GM19043 (cell line): ENCODE measurements at regions not wholly inside any gene's neighbourhood (a gene's known extent, or its start where the extent isn't known, plus 50 kb on each side); places are given as distances from the start of the nearest gene placed in this dataset.

Experiments
- ATAC-seq: cut with Tn5 transposase; IDR thresholded peaks from one replicate; pipeline ENCODE4 v1.9.1; 2021; ENCODE audit warnings: low read depth; ENCODE audit not compliant: unreplicated experiment

DNA sequence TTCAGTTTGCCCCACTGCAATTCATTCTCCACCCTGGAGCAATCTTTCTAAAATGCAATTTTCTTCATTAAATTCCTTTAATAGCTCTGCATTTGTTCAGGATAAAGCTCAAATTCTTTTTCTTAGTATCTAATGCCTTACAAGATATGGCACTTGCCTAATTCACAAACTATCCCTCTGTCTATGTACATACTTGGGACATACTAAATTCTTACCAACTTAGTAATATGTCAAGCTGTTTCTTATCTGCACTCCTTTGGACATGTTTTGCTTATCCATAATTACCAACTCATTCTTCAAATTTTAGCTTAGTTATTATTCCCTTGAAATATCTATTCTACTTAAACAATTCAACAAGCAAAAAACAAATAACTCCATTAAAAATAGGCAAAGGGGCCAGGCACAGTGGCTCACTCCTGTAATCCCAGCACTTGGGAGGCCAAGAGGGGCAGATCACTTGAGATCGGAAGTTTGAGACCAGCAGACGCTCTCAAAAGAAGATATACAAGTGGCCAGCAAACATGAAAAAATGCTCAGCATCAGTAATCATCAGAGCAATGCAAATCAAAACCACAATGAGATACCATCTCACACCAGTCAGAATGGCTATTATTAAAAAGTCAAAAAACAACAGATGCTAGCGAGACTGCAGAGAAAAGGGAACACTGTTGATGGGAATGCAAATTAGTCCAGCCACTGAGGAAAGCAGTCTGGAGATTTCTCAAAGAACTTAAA, 96.9 kb downstream of the FAM76B start:
- no peak for ATAC-seq

DNA sequence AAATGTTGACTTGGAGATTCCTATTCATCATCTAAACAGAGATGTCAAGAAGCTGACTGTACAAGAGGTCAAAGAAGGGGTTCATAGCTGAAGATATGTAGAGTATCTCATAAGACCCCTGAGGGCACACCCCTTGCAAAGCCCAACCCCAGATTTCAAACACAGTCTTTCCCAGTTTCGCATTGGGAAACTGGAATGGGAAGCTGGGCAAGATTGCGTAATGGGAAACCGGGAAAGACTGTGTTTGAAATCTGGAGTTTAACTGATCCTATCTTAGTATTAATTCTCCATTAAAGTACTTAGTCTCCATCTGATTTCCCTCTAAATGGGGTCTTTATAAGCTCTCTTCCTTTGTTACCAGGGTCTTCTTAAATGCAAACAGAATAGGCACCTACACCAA, 99.5 kb downstream of the FAM76B start:
- no peak for ATAC-seq

DNA sequence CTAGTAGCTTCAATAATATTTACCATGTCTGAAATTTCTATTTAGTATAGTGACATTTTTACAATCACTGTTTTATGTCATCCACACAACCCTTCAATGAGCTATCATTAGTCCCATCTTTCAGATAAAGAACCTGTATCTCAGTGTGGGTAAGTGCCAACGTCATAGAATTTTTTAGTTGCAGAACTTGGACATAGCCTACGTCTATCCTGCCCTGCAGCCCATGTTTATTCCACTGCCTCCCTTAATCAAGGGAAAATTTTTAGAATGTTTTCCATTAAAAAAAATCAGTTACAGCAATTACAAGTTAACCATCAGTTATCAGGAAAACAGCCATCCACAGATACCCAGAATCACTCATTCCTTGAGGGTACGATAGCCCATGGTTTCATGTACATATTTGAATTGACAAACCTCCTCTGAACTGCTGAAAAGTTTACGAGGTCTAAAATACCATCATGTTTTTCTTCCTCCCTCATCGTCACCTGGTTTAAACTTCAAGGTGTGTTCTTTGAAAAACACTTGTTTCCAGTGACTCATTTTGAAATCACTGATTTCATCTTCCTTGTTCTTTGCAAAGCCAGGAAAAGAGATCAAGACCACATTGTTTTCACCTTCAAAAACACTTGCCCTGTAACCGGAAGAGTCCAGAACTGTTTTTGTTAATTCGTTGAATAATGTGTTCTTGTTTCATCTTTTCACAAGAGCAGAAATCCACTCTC, 100.9 kb downstream of the FAM76B start:
- ATAC-seq: no peak

DNA sequence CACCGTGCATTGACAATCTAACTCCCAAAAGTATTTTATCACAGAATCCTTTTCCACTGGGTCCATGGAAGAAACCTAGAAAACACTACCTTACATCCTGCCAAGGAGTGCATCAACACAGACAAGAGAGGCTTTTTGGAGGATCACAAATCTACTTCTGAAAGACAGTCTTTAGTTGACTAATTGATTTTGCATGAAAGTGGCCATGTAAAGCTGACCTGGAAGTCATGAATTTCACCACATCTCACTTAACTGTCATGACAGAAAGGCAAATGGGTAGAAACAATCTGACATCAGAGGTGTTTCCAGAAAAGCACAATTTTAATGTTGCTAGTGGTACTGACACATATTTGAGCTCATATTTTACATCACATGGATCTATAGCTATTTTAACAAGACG, 101.6 kb downstream of the FAM76B start:
- ATAC-seq: no peak

DNA sequence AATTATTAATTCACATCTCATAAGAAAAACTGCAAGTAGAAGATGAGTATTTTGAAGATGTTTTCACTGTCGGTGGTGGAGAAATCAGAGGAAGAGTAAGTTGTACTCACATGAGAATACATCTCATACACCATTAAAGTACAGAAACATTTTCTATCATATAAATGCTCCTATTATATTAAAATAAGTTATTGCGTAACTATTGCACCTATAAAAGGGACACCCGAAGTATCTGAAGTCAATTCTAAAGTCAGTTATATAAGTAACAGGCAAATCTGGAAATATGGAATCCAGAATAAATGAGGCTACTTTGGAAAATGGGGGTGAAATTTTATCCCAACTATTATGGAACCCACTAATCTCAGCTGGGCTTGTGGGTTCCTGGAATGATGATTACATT, 103.3 kb downstream of the FAM76B start:
- no peak for ATAC-seq

DNA sequence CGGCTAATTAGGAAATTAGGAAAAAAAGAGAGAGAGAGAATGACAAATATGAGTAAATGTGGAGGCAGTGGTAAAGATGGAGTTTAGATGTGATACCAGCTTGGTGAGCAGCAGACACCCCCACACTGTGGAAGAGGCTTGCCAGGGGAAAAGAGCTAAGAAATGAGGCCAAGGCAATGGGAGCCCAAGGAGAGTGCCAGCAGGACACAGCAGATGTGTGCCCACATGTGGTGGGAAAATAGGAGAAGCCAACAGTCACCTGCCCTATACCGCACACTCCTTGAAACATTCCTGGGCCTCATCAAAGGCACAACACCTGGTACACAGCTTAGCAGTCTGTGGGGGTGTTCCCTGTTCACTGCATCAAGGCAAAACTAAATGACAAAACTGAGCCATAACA, 104.9 kb downstream of the FAM76B start:
- no peak for ATAC-seq

DNA sequence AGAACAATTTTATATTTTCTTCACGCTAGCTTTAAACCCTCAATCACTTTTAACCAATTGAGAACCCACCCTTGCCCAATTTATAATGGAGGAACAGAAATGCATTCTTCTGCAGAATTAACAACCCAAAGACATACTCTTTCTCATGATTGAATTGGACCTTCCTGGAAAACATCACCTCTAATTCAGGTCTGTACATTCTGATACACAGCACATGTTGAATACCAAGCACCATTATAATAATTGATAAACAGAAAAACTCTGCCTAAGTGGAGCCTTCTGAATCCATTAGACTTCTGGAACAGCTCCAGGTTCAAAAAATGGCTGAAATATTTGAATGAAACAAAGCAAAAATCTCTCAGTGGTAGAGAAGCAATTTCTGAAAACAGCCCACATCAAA, 105.4 kb downstream of the FAM76B start:
- ATAC-seq: no peak

DNA sequence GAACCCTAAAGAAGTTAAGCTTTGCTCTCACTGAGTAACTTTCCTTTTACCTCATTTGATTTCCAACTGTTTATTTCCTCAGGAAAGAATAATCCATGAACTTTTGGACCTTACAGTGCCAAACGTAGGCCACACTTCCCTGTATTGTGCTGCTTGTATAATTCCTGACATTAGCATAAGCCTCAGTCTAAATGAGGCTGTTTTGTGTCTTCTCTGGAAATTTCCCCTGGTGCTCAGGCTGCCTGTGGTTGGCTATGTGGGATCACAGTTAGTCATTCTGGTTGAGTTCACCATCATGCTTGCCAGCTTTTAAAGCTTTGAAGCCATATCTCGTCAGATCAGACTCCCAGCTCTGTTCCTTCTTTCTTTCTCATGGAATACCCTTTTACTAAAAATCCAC, 107.0 kb downstream of the FAM76B start:
- no peak for ATAC-seq

DNA sequence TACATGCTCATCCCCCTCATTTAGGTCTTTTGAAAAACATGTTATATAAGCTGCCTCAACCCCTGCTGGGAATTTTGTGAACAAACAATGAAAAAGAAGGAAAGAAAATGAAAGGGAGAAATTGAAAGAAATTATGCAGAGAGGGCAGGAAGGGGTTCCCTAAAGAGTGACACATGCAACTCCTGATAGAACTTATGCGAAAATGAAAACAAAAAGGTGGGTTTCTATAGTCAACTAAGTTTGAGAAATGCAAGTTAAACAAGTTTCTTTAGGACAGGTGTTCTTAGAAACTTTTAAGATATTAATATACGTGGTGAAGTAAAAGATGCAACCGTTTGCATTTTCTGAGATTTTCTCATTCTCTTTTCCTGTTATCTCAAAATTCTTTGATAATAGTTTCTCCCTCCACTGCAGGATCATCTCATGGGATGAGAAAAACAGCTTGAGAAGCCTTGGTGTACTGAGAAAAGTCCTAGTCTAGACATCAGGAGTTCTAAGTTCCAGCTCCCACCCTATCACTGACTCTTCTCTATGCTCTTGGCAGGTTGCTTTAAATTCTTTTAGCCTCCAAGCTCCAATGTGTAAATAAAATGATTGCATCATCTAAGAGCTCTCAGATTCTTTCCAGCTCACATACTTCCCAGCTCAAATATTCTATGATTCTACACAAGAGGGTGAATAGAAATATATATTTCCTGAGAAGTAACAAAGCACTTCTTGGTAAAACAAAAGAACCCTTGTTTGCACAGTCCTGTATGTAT, 109.2 kb downstream of the FAM76B start:
- ATAC-seq: peak; percentile 66

DNA sequence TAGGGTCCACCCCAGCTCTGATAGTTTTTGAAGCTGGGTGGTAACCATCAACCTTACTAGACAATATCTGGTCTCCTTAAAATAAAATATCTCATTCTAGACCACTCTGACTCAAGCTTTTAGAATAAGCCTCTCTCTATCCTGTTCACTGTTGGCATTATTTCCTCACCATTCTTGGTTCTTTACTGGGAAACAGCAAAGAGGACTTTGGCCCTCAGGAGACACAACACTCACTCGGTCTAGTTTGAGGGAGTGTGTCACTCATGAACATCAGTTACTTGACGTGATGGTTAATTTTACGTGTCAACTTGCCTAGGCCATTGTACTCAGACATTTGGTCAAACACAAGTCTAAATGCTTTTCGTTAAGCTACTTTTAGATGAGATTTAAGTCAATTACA, 110.6 kb downstream of the FAM76B start:
- ATAC-seq: no peak

DNA sequence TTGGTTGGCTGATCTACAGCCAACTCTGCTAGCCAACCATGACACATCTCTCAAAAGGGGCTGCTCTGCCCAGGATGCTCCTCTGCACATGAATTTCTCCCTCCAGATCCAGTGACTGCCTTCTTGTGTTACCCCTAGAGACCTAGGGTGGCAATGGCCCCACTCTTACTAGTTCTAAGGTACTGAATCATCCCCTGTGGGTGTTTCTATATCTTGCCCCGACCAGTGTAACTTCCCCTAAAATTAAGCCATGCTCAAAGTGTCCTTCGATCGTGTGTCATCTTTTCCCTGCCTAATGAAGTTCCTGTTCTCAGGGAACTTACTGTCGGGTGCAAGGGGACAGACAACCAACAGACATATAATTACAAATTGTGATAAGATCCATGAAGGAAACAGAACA, 113.3 kb downstream of the FAM76B start:
- no peak for ATAC-seq

DNA sequence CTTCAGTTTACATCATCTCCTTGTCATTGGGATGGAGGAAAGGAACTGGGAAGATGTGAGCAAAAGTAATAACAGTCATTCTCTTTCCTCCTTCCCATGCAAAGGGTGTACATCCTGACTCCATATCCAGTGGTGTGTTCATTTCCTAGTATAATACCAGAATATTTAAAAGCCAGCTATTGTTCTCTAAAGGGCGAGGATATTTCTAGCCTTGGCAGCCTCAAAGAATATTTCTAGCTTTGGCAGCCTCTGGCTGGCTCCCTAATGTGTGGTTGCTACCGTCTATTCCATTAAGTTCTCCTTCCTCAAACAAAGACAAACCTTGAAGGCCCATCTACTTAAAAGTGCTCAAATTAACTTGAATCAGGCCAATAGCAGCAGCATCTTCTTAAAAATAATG, 114.0 kb downstream of the FAM76B start:
- ATAC-seq: no peak

DNA sequence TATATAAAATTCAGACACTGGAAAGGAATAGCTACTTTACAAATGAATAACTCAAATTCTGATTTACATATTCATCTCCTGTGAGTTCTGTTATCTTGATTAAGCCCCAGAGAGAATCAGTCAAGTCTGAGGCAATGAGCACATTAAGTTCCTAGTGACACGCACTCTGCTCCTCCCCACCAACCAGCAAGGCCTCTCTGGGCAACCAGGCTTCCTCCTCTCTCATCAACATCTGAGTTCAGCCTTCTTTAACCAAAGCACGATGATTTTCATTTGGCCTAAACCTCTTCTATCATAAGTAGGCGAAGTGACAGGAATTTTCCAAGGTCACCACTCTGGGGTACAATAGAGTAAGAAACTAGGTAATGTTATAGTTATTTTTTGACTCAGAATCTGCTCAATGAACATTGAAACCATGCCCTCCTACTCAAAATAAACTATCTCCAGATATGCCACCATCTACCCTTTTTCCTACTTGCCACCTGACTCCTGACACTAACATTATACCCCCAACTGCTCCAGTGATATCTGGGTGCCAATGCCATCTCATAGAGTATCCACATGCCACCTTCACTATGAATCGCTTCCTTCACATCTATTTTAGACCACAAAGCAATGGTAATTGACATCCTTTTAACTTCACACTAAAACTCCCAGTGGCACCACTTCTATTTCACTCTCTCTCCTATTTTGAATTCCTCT, 114.8 kb downstream of the FAM76B start:
- ATAC-seq: no peak

DNA sequence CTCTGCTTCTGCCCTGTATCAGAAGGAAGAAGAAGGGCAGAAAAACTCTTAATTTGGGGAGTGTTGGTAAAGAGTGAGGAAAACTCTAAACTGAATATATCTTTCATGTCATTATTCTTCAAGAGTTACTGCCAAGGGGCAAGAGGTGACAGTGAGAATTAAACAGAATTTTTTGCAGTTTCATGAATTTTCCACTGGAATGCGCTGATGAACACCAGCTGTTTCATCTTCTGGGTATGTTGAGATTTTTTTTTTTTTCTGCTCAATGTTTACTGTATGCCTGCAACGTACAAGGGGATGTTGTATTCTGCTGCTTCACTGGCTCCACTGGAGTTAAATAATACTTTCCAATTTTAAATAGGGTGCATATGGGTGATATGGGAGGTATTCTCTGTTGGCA, 117.8 kb downstream of the FAM76B start:
- no peak for ATAC-seq

DNA sequence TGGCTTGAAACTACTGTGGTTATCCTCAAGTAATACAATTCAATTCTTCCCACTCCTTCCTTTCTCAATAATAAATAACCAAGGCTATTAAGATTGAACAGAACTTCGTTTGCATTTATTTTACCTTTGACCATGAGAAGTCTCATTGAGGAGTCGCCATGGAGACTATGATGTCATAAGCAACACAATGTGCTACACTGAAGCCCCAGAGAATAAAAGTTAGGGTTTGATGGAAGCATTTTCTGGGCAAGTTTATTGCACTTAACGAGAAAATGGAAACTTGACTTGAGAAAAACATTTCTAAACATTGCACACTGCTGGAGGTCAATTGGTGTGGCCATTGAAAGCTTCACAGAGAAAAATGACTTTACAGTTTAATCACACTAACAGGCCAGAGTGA, 121.5 kb downstream of the FAM76B start:
- no peak for ATAC-seq

DNA sequence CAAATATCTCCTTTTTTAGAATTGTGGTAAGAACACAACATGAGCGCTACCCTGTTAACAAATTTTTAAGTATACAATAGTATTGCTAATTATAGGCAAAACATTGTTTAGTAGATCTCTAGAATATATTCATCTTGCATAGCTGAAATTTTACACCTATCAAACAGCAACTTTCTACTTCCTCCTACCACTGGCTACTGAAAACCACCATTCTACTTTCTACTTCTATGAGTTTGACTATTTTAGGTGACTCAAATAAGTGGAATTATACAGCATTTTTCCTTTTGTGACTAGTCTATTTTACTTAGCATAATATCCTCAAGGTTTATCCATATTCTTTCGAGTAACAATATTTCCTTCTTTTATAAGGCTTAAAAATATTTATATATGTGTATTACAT, 128.4 kb downstream of the FAM76B start:
- peak; percentile 63 for ATAC-seq

DNA sequence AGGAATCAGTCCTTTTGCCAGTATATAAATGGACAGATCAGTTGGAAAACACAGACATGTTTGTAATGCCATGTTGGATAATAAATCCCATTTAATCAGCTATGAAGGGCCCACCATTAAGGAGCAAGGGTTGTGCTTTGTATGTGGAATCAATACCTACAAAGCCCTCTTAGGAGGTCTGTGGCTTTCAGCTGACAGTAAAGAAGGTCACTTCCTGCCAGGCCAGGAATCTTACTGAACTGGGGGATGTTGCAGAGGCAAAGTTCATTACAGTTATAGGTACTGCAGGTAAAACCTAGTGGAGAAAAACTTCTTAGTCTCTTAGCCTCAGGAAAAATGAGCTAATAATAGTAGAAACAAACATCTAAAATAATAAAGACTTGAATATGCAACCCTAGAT, 129.5 kb downstream of the FAM76B start:
- no peak for ATAC-seq

DNA sequence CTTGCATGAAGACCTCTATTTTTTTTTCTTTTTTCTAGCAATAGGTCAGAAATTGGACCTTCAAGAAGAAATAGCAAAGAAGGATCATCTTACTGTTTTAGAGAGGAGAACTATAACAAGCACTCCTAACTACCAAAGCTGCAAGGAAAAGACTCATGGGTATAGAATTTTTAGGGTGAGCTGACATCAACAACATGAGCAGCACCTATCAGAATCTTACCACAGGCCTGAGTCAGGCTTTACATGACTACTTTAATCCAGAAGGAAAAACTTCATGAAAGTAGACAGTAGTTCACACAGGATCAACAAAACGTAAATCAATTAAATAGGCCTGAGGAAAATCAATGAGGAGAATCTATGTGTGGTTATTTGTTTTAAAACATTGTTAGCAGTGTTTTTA, 130.5 kb downstream of the FAM76B start:
- ATAC-seq: no peak

DNA sequence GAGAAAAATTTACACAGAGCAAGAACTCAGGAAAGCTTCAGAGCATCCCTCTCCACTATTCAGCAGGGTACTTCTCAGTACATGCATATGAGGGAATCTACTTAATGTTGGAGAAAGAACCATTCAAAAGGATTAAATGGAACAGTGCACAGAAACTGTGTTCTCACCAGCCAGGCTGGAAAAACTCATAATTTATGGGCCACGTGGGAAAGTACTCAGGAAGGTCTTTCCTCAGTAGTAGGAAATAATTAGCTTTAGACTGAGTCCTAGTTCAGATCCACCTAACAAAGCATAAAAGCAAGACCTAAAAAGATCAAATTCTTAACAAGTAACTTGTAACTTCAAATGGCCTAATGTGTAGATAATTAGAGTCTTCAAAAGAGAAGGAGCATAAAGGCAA, 134.0 kb downstream of the FAM76B start:
- ATAC-seq: no peak

DNA sequence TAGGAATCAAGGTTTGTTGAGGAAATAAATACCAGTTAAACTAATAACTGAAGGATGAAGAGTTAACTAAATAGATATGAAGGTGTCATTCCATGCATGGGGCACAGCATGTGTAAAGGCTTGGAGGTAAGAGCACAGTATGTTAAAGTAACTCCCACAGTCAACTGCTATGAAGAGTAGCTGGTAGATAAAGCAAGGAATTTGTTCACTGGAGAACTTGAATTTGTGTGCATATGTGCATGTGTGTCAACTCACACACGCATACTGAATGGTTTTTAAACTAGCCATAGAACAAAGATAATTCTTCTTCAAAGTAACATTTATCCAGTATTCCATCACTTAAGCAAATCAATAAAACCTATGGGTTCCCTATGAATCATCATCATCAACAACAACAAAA, 135.9 kb downstream of the FAM76B start:
- ATAC-seq: no peak

DNA sequence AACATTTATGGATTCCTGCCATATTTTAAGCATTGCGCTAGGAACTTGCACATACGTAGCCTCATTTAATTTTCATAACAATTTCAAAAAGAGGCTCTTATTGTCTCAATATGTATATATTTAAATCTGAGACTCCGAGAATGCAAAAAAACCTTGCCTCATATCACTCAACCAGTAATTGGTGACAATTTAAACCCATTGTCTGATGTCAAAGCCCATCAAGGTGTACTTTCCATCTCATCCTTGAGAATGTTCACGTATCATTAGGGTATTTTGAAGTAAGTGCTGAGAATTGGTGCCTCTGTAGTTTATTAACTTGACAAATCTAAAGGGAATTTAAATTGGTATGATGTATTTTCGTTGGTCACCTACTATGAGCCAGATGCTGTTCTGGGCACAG, 136.5 kb downstream of the FAM76B start:
- ATAC-seq: no peak
